Mesendoderm (in vitro differentiated cells): ENCODE measurements at regions not wholly inside any gene's neighbourhood (a gene's known extent, or its start where the extent isn't known, plus 50 kb on each side); places are given as distances from the start of the nearest gene placed in this dataset.
"Not testable (repeated sequence)": the region's sequence is repeated elsewhere in the genome, so short reads cannot be mapped to it uniquely, and the experiment has no call there.

Source experiments
- DNase-seq: peaks from one replicate; pipeline ENCODE4 v3.0.0; 2013
- H2AK5ac ChIP-seq: 2 replicates; pipeline ENCODE4 v1.6.1; 2013; ENCODE audit warnings: low read length, inconsistent platforms
- H2BK120ac ChIP-seq: 2 replicates; pipeline ENCODE4 v1.6.1; 2013; ENCODE audit warnings: low read depth, mild to moderate bottlenecking, low read length, moderate library complexity, mixed read lengths
- H2BK15ac ChIP-seq: replicated peaks from 2 replicates; pipeline ENCODE4 v1.6.1; 2013; ENCODE audit warnings: low read depth, mild to moderate bottlenecking, moderate library complexity
- H2BK5ac ChIP-seq: 2 replicates; pipeline ENCODE4 v1.6.1; 2013; ENCODE audit warnings: low read length, inconsistent platforms
- H3K18ac ChIP-seq: 2 replicates; pipeline ENCODE4 v1.6.1; 2013; ENCODE audit warnings: mild to moderate bottlenecking, low read length, mixed read lengths
- H3K23ac ChIP-seq: one replicate; pipeline ENCODE4 v1.6.1; 2013; ENCODE audit warnings: low read length
- H3K27ac ChIP-seq: 2 replicates; pipeline ENCODE4 v1.5.1; 2013; ENCODE audit warnings: low read depth, mild to moderate bottlenecking, inconsistent platforms, low read length, moderate library complexity
- H3K27me3 ChIP-seq: 2 replicates; pipeline ENCODE4 v1.6.1; 2013; ENCODE audit warnings: low read length, control low read depth, mild to moderate bottlenecking, inconsistent platforms; ENCODE audit not compliant: insufficient read depth, poor library complexity
- H3K36me3 ChIP-seq: 2 replicates; pipeline ENCODE4 v1.6.1; 2013; ENCODE audit warnings: low read length, inconsistent platforms; ENCODE audit not compliant: control insufficient read depth, insufficient read depth
- H3K4ac ChIP-seq: one replicate; pipeline ENCODE4 v1.6.1; 2013; ENCODE audit warnings: low read depth, mild to moderate bottlenecking, low read length, moderate library complexity
- H3K4me1 ChIP-seq: 2 replicates; pipeline ENCODE4 v1.6.1; 2013; ENCODE audit warnings: low read depth, low read length, inconsistent platforms; ENCODE audit not compliant: control insufficient read depth
- H3K4me2 ChIP-seq: 2 replicates; pipeline ENCODE4 v1.6.1; 2013; ENCODE audit warnings: low read length
- H3K4me3 ChIP-seq: 2 replicates; pipeline ENCODE4 v1.5.1; 2013; ENCODE audit warnings: mild to moderate bottlenecking, low read length
- H3K56ac ChIP-seq: one replicate; pipeline ENCODE4 v1.6.1; 2013; ENCODE audit warnings: low read length
- H3K79me1 ChIP-seq: 2 replicates; pipeline ENCODE4 v1.6.1; 2013; ENCODE audit warnings: low read length, inconsistent platforms
- H3K79me2 ChIP-seq: 2 replicates; pipeline ENCODE4 v1.6.1; 2013; ENCODE audit warnings: mild to moderate bottlenecking, low read length; ENCODE audit not compliant: control insufficient read depth, insufficient read depth
- H3K9ac ChIP-seq: 2 replicates; pipeline ENCODE4 v1.6.1; 2013; ENCODE audit warnings: low read length, inconsistent platforms
- H4K5ac ChIP-seq: one replicate; pipeline ENCODE4 v1.6.1; 2013; ENCODE audit warnings: low read length
- H4K8ac ChIP-seq: one replicate; pipeline ENCODE4 v1.6.1; 2013; ENCODE audit warnings: low read depth, mild to moderate bottlenecking, control low read depth, low read length, moderate library complexity
- WGBS: extraction: QIAGEN DNeasy Blood & Tissue Kit; methylation state at CpG from one replicate; pipeline ENCODE4 v1.1.7; 2013; ENCODE audit warnings: low lambda C conversion rate, missing lambda C conversion rate; ENCODE audit not compliant: insufficient coverage; ENCODE audit errors: extremely low coverage; 5-methylcytosine and 5-hydroxymethylcytosine counted together

- H3K79me1 ChIP-seq: no peaks in the 10 kb centered on the region
- H3K4me3 ChIP-seq: no peak overlapping the region
- H2BK120ac ChIP-seq: no peak overlapping the region
- H3K4me1 ChIP-seq: no peaks in the 10 kb centered on the region
- H4K5ac ChIP-seq: no peak overlapping the region
- H2AK5ac ChIP-seq: no peak overlapping the region
- H3K4ac ChIP-seq: no peak overlapping the region
- no peaks in the 10 kb centered on the region for H3K36me3 ChIP-seq
- no peak overlapping the region for H3K56ac ChIP-seq
- H2BK15ac ChIP-seq: no peak overlapping the region
- no CpG with 5 or more reads among the region's 7 CpGs for WGBS
- no peak overlapping the region for H4K8ac ChIP-seq
- no peak overlapping the region for H3K18ac ChIP-seq
- no peak for DNase-seq
- H3K27me3 ChIP-seq: no peaks in the 10 kb centered on the region
- H3K23ac ChIP-seq: no peak overlapping the region
- H3K27ac ChIP-seq: no peak overlapping the region
- H3K79me2 ChIP-seq: no peaks in the 10 kb centered on the region
- H2BK5ac ChIP-seq: no peak overlapping the region
- no peak overlapping the region for H3K9ac ChIP-seq
- H3K4me2 ChIP-seq: no peak overlapping the region
These were observed 341.6 kb upstream of the NRSN1 start for GRCh38 chr6:23784301-23784919.

DNA sequence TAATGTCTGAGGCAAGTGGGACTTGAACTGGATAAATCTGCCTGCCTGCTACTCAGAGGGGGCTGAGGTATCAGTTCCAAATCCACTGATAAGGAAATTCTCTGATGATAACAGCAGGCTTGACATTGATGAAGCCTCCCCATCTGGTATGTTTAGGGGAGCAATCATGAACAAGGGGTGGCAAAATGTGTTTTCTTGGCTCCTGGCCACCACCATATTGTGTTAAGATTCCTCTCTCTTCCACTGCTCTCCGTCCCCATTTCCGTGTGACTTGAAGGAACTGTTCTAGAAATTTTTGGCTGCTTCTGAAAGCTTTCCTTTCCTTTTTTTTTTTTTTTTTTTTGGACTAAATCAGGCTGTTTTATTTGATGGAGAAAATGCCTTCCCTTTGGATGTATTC is 335.3 kb upstream of the NRSN1 start:
- Histone ChIP-seq H3K27me3 (no peaks in the 10 kb centered on the region), H3K4me2 (no peak overlapping the region), H4K8ac (no peak overlapping the region), H3K9ac (no peak overlapping the region), H4K5ac (no peak overlapping the region), H3K56ac (no peak overlapping the region), H3K27ac (no peak overlapping the region), H3K18ac (no peak overlapping the region), H3K79me2 (no peaks in the 10 kb centered on the region), H3K4me3 (no peak overlapping the region), H3K36me3 (no peaks in the 10 kb centered on the region), H2BK120ac (no peak overlapping the region), H3K79me1 (no peaks in the 10 kb centered on the region), H2AK5ac (no peak overlapping the region), H2BK5ac (no peak overlapping the region), H2BK15ac (no peak overlapping the region), H3K4me1 (no peaks in the 10 kb centered on the region), H3K4ac (no peak overlapping the region), H3K23ac (no peak overlapping the region)
- DNase-seq: peak; percentile 1
- no CpG with 5 or more reads among the region's 2 CpGs for WGBS

- H2BK120ac ChIP-seq: no peak overlapping the region
- H4K5ac ChIP-seq: no peak overlapping the region
- no peak overlapping the region for H3K9ac ChIP-seq
- H3K4me3 ChIP-seq: no peak overlapping the region
- no peaks in the 10 kb centered on the region for H3K4me1 ChIP-seq
- no peak overlapping the region for H3K27ac ChIP-seq
- no peak overlapping the region for H2AK5ac ChIP-seq
- no peak overlapping the region for H3K23ac ChIP-seq
- H3K79me2 ChIP-seq: no peaks in the 10 kb centered on the region
- DNase-seq: peak; percentile 4
- no peaks in the 10 kb centered on the region for H3K36me3 ChIP-seq
- no peaks in the 10 kb centered on the region for H3K79me1 ChIP-seq
- H3K18ac ChIP-seq: no peak overlapping the region
- no peaks in the 10 kb centered on the region for H3K27me3 ChIP-seq
- H3K4me2 ChIP-seq: no peak overlapping the region
- no peak overlapping the region for H3K56ac ChIP-seq
- H4K8ac ChIP-seq: no peak overlapping the region
- no CpG with 5 or more reads among the region's 1 CpG for WGBS
- no peak overlapping the region for H2BK5ac ChIP-seq
- no peak overlapping the region for H2BK15ac ChIP-seq
- no peak overlapping the region for H3K4ac ChIP-seq
These were observed 329.0 kb upstream of the NRSN1 start for GRCh38 chr6:23797041-23797440.

DNA sequence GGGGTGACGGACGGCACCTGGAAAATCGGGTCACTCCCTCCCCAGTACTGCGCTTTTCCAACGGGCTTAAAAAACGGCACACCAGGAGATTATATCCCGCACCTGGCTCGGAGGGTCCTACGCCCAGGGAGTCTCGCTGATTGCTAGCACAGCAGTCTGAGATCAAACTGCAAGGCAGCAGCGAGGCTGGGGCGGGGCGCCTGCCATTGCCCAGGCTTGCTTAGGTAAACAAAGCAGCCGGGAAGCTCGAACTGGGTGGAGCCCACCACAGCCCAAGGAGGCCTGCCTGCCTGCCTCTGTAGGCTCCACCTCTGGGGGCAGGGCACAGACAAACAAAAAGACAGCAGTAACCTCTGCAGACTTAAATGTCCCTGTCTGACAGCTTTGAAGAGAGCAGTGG is 321.7 kb upstream of the NRSN1 start:
- not testable (repeated sequence) for H3K79me2 ChIP-seq, H2AK5ac ChIP-seq, H3K27ac ChIP-seq, H3K79me1 ChIP-seq, H2BK120ac ChIP-seq, H3K4me1 ChIP-seq, H2BK15ac ChIP-seq, H3K36me3 ChIP-seq, H4K5ac ChIP-seq, H3K4ac ChIP-seq, H3K9ac ChIP-seq, H3K4me2 ChIP-seq, H3K27me3 ChIP-seq, H3K4me3 ChIP-seq, H3K23ac ChIP-seq, H2BK5ac ChIP-seq, H4K8ac ChIP-seq, H3K56ac ChIP-seq, DNase-seq, H3K18ac ChIP-seq
- WGBS: no CpG with 5 or more reads among the region's 15 CpGs

DNA sequence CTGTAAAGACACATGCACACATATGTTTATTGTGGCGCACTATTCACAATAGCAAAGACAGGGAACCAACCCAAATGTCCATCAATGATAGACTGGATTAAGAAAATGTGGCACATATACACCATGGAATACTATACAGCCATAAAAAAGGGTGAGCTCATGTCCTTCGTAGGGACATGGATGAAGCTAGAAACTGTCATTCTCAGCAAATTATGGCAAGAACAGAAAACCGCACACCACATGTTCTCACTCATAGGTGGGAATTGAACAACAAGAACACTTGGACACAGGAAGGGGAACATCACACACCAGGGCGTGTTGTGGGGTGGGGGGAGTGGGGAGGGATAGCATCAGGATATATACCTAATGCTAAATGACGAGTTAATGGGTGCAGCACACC is 304.9 kb upstream of the NRSN1 start:
- H3K79me1 ChIP-seq, H3K79me2 ChIP-seq, H3K56ac ChIP-seq, H3K4me2 ChIP-seq, H3K27me3 ChIP-seq, H3K27ac ChIP-seq, H3K18ac ChIP-seq, H4K5ac ChIP-seq, H3K4ac ChIP-seq, H3K23ac ChIP-seq, H3K4me1 ChIP-seq, H4K8ac ChIP-seq, H2BK120ac ChIP-seq, H3K4me3 ChIP-seq, H3K36me3 ChIP-seq, H2BK15ac ChIP-seq, DNase-seq, H2BK5ac ChIP-seq, H3K9ac ChIP-seq, H2AK5ac ChIP-seq: not testable (repeated sequence)
- WGBS: no CpG with 5 or more reads among the region's 5 CpGs

DNA sequence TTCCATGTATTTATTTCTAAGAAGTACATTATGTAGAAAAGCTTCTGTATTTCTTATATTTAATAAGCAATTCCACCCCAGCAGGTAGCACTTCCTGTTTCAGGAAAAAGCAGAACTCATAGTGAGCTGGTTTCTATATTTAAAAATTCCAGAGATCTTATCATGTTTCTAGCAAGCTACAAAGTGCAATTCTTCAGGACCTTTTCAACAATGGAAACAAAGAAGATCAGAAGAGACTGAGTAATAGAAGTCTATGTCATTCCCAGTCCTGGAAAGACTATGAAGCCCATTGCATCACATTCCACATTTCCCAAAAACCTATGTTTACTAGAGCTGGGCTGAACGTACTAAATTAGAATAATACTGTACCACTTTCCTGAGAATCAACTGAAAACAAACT is 302.6 kb upstream of the NRSN1 start:
- H2AK5ac ChIP-seq: no peak overlapping the region
- H3K79me1 ChIP-seq: no peaks in the 10 kb centered on the region
- H3K36me3 ChIP-seq: no peaks in the 10 kb centered on the region
- H3K23ac ChIP-seq: no peak overlapping the region
- H3K18ac ChIP-seq: no peak overlapping the region
- no peaks in the 10 kb centered on the region for H3K79me2 ChIP-seq
- no peak overlapping the region for H3K56ac ChIP-seq
- H3K4me2 ChIP-seq: no peak overlapping the region
- H4K8ac ChIP-seq: no peak overlapping the region
- no peak overlapping the region for H3K27ac ChIP-seq
- peak; percentile 3 for DNase-seq
- H2BK120ac ChIP-seq: no peak overlapping the region
- no peak overlapping the region for H3K9ac ChIP-seq
- H2BK5ac ChIP-seq: no peak overlapping the region
- H3K4me1 ChIP-seq: no peaks in the 10 kb centered on the region
- H3K4me3 ChIP-seq: no peak overlapping the region
- H3K4ac ChIP-seq: no peak overlapping the region
- no CpG with 5 or more reads among the region's 1 CpG for WGBS
- H3K27me3 ChIP-seq: no peaks in the 10 kb centered on the region
- H4K5ac ChIP-seq: no peak overlapping the region
- no peak overlapping the region for H2BK15ac ChIP-seq
